Bronchial epithelial cell (primary cell): ENCODE measurements at regions not wholly inside any gene's neighbourhood (a gene's known extent, or its start where the extent isn't known, plus 50 kb on each side); places are given as distances from the start of the nearest gene placed in this dataset.

Source experiments
- DNase-seq: peaks from one replicate; pipeline ENCODE4 v3.0.0-alpha.2; 2010; ENCODE audit warnings: low read depth
- FAIRE-seq: peaks from 2 replicates; lab custom pipeline; 2011; peaks lifted over from hg19 to GRCh38; lab: Jason Lieb, UNC
- H3K27me3 ChIP-seq: 2 replicates; pipeline ENCODE4 v1.5.1; 2011; ENCODE audit warnings: low read length; ENCODE audit not compliant: control insufficient read depth, insufficient read depth
- H3K36me3 ChIP-seq: 2 replicates; pipeline ENCODE4 v1.5.1; 2011; ENCODE audit warnings: low read length; ENCODE audit not compliant: control insufficient read depth, insufficient read depth
- H3K4me3 ChIP-seq: 2 replicates; pipeline ENCODE4 v1.5.1; 2011; ENCODE audit warnings: mild to moderate bottlenecking, low read depth, low read length, control low read depth
- TF ChIP-seq, protein P1 (sequence below): IDR thresholded peaks from 2 replicates; pipeline ENCODE4 v1.5.1; 2011; ENCODE audit warnings: mild to moderate bottlenecking, moderate library complexity, low read length, control low read depth, inconsistent platforms; ENCODE audit not compliant: insufficient read depth, severe bottlenecking

DNA sequence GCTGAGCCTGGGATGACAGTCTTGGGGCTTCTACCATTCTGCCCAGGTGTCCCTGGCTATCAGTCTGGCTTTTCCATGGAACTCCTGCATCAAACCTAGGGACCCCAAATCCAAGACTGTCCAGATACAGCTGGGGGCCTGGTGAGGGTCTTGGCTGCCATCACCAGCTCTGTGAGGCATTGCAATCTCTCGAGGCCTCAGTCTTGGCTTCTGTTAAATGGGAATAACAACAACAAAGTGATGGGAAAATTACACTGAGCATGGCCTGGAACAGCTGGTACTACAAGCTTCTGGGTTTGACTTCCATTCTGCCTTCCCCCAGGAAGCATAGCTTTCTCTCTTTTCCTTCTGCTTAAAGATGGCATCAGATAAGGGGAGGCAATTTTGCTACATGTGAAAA is 50.0 kb upstream of the LCTL start:
- TF ChIP-seq, protein P1, sequence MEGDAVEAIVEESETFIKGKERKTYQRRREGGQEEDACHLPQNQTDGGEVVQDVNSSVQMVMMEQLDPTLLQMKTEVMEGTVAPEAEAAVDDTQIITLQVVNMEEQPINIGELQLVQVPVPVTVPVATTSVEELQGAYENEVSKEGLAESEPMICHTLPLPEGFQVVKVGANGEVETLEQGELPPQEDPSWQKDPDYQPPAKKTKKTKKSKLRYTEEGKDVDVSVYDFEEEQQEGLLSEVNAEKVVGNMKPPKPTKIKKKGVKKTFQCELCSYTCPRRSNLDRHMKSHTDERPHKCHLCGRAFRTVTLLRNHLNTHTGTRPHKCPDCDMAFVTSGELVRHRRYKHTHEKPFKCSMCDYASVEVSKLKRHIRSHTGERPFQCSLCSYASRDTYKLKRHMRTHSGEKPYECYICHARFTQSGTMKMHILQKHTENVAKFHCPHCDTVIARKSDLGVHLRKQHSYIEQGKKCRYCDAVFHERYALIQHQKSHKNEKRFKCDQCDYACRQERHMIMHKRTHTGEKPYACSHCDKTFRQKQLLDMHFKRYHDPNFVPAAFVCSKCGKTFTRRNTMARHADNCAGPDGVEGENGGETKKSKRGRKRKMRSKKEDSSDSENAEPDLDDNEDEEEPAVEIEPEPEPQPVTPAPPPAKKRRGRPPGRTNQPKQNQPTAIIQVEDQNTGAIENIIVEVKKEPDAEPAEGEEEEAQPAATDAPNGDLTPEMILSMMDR = no peak
- no peaks in the 10 kb centered on the region for H3K36me3 ChIP-seq
- FAIRE-seq = no peak
- DNase-seq = no peak
- H3K27me3 ChIP-seq = no peaks in the 10 kb centered on the region
- no peak overlapping the region for H3K4me3 ChIP-seq

DNA sequence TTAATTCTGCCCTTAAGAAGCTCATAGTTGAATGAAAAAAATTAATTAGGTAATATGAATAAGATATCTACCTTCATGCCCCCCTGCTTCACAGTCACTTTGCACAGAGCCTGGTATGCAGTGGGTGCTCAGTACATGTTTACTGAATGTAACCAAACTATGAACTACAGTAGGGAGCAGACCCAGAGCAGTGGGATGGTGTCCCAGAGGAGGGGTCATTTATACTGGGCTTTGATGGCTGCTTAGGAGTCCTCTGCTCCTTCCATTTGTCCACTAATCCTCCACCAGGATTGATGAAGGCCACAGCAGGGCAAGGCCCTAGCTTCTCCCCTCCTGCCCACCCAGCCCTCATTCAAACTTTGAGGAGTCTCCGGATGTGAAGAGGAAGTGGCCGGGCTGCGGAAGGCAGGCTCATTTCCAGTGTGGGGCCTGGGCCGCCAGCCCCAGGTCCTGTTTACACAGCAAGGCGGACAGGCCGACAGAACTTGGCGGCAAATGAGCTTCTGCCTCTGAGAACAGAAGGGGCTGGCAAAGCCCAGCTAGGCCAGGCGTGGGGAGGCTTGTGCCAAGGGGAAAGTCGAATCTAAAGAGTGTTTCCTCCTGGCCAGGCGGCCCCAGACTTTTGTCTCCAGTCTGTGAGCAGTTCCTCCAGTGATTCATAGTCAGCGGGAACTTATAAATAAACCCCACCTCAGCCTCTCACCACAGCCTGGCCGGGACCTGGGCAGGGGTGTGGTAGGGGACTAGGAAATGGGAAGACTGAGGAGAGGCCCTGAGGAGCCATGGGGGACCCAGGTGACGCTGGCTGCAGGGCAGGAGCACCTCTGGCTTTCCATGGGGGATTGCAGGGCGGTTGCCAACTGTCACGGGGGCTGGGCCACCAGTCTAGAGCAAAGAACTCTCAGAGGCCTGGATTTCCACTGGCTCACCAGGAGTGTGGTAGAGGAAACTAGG is 51.6 kb upstream of the LCTL start:
- DNase-seq = peak; percentile 71
- H3K36me3 ChIP-seq = no peaks in the 10 kb centered on the region
- H3K27me3 ChIP-seq = peaks cover 3% of the 10 kb centered on the region
- TF ChIP-seq, protein P1 = no peak
- FAIRE-seq = no peak
- no peak overlapping the region for H3K4me3 ChIP-seq

DNA sequence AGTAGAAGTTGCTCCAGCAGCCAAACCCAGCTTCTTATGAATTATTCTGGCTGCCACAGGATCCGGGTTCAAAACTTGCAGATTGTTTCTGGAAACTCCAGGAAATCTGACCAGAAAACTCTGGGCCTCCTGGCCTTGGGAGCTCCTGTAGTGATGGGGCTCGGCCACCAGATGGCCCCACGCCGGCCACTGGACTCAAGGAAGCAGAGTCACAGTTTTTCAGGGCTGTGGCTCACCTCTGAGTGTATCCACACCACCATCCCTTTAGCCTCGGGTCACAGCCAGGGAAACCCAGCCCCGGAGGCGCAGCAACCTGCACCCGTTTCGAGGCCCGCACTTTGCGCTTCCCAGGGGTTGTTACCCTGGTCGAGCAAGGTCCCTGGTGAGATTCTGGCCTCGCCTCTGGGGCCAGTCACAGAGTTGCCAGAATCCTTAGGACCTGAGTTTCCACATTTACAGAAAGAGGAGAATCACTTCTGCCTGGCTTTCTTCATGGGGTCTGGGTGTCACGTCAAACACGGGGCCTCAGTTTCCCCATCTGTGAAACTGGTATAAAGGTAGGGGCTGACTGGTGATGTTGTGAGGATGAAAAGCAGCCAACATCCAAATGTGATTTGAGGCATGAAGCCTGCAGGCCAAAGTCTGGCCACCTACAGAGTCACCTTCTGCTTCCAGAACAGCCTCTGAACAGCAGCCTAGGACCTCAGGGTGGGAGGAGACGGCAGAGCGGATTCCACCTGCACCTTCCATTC is 53.5 kb upstream of the LCTL start:
- TF ChIP-seq, protein P1 = peak; percentile 88
- H3K27me3 ChIP-seq = peaks cover 7% of the 10 kb centered on the region
- DNase-seq (peak; percentile 57), FAIRE-seq (no peak)
- H3K36me3 ChIP-seq = no peaks in the 10 kb centered on the region
- H3K4me3 ChIP-seq = no peak overlapping the region

- no peak for DNase-seq
- TF ChIP-seq, protein P1 = no peak
- FAIRE-seq = no peak
- no peaks in the 10 kb centered on the region for H3K36me3 ChIP-seq
- no peak overlapping the region for H3K4me3 ChIP-seq
- peaks cover 7% of the 10 kb centered on the region for H3K27me3 ChIP-seq
Observed at GRCh38 chr15:66620341-66620740, 54.5 kb upstream of the LCTL start.

- DNase-seq (no peak), FAIRE-seq (no peak)
- TF ChIP-seq, protein P1 = no peak
- H3K27me3 ChIP-seq = peaks cover 7% of the 10 kb centered on the region
- no peaks in the 10 kb centered on the region for H3K36me3 ChIP-seq
- H3K4me3 ChIP-seq = no peak overlapping the region
Observed at GRCh38 chr15:66620744-66621344, 55.0 kb upstream of the LCTL start.
